ENCODE measurements at regions not wholly inside any gene's neighbourhood (a gene's known extent, or its start where the extent isn't known, plus 50 kb on each side); places are given as distances from the start of the nearest gene placed in this dataset.

DNA sequence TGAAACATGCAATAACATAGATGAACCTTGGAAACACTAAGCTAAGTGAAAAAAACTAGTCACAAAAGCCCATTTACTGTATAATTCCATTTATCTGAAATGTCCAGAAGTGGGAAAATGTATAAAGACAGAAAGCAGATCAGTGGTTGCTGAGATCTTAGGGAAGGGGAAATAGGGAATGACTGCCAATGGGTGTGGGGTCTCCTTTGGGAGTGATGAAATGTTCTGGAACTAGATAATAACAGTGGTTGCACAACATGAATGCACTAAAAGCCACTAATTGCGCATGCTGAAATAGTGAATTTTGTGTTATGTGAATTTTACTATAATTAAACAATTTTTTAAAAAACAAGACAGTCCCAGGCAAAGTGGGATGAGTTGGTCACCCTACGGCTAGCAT is 472.8 kb downstream of the CCDC171 start:
- no peak for DNase-seq

DNA sequence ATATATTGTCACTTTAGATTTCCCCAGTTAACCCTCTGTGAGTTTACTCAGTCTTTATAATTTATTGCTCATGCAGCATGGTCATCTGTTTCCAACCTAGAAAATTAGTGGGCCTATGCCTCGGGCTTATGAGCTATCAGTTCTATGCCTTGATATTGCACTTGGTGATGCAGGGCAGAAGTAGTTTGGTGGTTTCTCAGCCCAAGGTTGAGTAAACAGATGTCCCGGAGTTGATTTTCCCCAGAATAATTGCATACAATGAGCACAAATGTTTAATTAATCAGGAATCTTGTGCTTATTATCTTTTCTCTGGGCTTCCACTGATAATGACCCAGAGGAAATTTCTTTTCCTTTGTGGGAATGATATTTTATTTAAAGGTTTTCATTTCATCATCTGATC is 474.0 kb downstream of the CCDC171 start:
- no peak for DNase-seq

DNA sequence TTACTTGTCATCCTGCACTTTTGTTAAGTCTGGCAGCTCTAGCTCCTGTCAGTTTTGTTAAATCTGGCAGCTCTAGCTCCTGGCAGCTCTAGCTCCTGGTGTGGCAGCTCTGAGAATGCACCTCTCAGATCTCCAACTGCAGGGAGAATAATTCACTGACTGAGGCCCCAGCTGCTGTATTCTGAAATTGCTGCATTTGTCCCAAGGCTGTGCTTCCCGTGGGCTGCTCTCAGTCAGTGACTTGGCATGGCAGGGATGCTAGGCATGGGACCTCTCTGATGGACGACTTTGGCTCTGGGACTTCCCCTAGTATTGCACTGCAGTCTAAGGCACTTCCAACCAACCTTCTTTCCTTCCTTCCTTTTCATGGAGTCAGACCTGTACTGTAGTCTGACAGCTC is 475.7 kb downstream of the CCDC171 start:
- DNase-seq, result no peak

DNA sequence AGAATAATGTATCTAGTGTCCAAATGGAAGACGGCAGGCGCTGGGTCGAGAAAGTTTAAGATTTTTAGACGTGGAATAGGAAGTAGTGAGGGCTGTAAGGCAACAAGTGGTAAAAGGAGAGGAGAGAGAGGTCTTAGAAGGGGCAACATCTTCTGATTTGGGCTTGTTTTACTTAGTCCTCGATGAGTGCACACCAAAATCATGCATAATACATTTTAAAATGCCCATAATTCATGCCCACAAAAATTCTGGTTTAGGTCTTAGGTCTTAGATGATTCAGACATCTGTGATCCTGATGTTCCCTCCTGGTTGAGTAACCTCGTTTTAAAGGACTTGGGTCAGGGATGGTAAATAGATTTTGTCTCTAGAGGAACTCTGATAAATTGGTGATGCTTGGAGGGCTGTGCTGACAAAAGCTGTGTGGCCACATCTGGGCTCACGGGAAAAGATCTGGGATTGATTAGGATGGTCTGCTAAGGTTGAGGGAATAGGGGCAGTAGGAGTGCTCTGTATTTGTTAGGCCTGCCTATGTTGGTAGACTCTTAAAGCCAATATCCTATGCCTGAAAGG is 476.3 kb downstream of the CCDC171 start:
- no peak for DNase-seq

DNA sequence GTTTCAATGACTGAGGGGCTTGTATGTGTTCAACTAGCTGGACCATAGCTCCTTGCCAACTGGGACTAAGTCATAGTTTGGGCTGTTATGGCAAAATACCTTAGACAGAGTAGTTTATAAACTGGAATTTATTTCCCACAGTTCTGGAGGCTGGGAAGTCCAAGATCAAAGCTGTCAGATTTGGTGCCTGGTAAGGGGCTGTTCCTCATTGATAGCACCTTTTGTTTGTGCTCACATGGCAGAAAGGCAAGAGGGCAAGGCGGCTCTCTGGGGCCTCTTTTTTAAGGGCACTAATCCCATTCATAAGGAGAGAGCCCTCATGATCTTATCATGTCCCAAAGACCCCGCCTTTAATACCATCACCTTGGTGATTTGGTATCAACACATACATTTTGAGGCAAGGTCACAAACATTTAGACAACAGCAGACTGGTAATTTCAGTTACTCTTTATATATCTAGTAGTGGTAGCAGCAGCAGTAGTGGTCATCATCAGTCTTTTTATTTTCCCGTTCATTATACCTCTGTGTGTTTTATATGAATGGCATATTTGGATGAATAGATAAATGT is 477.0 kb downstream of the CCDC171 start:
- DNase-seq, result no peak

DNA sequence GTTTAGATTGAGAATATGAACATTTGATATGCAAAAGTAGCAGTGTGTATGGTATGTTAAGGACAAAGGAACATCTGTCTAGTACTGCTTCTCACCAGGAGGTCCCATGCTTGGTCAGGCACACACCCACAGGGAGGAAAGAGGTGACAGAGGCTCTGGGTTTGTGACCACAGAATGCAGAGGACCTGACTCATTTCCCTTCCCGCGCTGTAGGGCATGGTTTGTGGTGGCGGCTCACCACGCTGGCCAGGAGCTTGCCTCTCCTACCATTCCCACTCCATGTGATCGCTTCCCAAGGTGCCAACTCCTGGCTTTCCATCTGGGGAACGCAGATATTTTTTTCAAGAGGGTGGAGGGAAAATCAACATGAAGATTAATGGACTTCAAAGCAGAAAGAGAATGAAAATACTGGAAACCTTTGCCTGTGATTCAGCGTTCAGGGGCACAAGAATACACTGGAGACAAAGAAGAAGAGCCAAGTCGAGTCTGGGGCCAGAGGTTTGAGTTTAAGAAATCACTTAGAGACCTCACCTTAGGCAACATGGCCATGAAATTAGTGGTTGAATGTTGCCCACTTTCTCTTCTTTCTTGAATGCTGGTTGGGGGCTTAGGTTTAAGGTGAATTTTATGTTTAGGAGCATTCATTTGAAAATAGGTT is 477.8 kb downstream of the CCDC171 start:
- no peak for DNase-seq

DNA sequence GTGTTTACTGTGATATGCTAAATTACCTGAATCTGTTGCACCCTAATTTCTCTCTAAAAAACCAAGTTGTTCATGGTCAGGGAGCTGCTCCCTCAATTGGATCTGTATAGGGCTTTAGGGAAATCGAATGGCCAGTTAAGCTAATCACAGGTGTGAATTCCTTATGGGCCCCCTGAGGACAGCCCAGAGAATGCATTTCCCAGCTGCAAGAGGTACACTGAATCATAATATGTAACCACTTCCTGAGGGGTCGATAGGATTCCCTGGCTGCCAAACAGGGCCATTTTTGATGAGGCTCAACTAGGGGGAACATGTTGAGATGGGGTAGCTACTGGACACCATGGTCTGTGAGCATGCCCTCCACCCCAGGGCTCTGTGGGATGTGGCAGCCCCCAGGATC is 478.6 kb downstream of the CCDC171 start:
- DNase-seq, result no peak

DNA sequence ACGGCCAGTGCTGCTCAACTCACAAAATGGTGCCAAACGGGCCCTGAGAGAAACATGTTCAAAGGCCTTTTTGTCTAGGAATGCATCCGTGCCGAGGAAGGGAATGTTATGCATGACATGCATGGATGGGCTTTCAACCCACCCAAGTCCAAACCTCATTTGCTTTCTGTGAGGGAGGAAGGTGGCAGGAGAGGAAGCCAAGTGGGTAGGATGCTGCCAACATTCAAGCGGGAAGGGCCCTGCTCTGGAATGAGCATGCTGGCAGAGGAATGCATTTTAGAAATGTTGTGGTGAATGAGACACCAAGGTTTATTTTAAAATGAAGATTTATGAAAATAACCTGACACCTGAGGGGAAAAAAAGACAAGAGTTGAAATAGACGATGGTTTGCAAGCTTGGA is 479.1 kb downstream of the CCDC171 start:
- no peak for DNase-seq

DNA sequence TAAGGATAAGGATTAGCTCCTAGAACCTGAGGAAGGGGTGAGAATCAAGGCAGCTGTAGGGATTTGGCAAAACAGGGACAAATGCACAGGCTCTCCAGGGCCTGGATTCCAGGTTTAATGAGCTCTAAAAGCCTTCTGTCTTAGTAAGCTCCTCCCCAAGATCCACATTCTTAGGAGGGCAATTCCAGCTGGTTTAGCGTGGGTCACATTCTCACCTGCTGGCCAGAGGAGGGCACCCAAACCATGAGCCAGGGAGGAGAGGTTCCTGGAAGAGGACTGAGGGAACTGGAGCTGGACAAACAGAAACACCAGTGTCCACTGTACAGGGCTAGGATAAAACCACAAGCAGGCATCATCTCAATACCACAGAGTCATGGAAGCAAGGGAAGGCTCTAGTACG is 480.0 kb downstream of the CCDC171 start:
- peak in 1 of 2 experiments; percentile 41 for DNase-seq

DNA sequence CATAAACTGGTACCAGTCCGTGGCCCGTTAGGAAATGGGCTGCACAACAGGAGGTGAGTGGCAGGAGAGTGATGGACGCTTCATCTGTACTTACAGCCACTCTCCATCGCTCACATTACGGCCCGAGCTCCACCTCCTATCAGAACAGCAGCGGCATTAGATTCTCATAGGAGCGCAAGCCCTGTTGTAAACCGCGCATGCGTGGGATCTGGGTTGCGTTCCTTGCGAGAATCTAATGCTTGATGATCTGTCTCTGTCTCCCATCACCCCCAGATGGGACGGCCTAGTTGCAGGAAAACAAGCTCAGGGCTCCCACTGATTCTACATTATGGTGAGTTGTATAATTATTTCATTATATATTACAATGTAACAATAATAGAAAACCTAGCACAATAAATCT is 480.4 kb downstream of the CCDC171 start:
- DNase-seq, result no peak

DNA sequence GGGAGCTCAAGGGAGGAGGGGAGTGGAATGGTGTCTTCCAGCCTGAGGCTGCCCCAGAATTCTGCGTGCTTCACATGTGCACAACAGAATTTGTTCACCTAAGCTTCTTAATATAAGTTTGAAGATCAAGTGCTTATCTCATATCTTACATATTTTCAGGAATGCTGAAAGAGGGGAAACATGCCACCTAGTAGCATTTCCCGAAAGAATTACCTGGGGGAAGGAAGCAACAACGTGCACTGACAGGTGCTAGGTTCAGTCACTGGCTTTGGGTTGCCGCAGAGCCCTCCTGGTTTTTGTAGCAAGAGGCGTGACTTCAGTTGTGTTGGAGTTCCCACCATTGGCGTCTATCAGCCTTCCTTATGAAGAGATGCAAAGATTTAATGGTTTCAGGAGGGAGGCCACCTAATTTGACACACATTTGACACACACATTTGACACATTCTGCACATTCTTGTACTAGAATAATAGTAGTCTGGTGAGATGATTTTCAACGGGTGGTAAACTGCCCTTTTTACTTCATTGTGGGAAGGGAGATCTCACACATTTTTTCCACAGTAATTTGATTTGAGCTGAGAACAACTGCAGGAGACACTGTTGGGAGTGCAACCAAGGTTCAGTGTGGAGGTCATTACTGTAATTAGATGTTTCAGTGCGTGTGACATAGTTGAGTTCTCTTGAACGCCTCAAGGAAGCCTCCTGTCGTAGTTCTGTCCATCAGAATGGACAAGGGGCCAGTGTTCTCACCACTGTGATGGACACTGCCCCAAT is 481.3 kb downstream of the CCDC171 start:
- DNase-seq, result no peak

DNA sequence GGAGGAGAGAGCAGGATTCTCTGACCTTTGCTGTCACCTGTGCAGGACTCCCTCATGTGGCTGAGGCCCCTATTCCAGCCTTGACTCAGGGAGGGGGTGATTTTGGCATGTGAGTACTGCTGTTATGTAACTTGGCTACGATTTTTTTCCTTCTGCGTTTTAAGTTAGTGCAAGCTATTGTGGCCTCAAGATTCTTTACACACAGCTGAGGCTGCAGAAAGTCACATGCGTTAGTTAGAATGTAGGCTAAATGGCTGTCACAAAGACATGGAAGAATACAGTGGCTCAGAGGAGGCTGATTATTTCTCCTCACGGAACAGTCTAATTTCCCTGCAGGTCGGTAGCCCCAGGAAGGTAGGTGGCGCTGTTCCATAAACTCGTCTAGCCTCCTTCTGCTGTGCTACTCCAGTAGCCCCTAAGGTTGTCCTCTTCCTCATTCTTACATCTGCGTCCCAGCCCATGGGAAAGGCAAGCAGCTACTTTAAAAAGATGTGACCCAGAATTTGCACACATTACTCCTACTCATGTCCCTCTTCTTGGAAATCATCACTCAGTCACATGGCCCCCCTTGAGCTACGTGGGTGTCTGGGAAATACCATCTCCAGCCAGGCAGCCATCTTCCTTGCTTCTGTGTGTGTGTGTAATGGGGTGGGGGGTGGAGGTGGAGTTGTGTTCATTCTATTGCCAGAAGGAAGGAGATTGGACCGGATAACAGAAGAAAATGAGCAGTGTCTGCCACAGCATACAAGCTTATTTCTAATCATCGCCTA is 486.6 kb downstream of the CCDC171 start:
- DNase-seq, result peak in 1 of 2 experiments; percentile 28

DNA sequence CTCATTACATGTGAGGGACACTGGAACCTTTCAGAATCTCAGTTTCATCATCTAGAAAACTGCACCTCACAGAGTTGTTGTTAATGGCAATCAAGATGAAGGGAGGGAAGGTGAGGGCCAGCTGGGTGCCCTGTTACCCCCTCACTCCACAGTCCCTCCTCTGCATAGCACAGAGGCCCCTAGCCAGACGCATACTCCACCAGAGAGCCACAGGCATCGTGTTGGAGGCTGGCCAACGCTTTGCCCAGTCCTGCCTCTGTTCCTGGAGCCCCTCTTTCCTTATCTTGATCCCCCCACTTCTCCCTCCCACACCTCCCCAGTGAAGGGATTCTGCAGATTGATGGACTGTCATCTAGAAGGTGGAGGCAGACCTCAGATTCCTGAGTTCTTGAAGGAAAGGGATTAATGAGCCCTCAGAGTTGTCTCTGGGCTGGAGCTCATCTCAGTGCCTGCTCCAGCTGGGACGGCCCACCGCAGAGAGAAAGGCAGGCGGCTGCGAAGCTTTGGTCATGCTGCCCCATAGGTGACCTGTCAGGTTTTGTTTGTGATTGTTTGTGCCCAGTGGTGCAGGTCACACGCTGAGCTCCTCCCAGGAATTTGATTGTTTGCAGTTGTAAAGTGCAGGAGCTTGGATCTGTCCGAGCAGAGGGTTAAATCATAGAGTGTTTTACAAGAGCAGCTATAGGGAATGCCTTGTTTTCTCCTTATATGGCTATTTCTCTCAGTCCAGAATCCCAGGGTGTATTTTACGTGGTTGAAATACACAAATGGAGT is 487.3 kb downstream of the CCDC171 start:
- DNase-seq, result no peak

DNA sequence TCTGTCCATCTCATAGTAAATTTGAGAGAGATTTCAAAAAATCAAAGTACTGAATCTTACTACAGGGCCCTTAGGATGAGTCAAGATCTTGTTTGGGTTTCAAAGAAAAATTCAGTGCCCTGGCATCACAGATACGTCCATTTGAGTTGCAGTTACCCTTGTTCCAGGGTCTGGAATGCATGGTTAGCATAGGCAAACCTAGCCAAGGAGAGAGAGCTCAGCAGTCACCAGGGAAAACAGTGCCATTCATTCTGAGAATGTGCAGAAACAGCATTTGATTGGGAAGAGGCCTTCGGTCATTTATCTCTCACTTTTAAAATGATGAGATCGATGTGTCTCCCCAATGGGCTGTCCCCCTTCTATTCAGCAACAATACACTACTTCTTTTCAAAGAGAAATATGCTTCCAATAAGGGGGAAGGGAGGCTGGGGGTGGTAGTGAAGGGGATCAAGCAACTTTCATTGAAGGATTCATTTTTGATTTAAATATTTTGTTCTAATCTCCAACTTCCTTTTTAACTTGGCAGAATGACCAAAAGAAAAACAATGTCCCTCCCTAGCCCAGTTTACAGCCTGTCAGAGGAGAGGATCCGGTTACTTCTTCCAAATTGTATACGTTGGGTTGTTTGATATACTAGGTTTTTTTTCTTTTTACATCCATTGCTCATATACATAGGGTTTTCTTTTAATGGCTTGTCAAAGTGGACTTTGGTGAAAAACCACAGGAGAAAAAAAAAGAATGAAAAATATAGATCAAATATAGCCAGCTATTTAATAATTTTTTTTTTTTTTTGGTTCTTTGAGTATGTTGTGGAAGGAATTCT is 491.1 kb downstream of the CCDC171 start:
- DNase-seq, result no peak

DNA sequence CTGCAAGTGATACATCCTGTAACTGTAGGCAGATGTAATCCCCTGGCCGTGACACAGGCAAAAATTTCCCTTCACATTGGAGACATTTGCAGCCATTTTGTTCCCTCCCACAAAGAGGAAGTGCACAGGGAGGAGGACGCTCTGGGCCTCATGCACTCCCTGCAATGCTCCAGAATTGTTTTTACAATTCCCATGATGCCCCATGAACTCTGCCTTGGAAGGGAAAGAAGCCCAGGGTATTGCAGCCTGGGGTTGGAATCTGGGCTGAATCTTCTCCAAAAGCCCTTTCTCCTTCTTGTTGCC is 491.7 kb downstream of the CCDC171 start:
- no peak for DNase-seq

DNA sequence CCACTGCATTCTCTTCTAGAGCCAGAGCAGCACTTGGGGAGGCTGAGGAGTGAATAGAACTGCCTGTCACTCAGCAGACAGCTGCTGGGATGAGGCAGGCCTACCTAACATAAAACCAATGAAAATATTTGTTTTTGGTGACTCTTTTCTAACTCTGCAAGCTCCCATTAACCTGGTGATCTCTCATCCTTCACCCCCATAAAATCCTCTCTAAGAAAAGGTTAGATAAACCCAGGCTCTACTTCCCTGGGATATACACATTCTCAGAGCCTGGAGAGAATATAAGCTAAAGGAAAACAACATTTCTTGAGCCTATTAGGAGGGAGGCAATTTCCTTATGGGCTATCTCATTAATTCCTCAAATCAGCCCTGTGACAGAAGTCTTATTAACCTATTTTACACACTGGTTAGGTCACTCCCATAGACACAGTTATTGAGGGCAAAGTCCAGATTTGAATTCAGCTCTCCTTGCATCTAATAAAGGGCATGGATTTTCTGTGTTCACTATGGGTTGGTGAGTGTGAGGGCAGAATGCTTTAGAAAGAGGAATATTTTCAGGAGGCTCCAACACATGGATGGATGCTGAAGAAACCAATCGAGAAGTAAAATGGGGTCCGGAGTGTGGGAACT is 492.9 kb downstream of the CCDC171 start:
- DNase-seq, result no peak

DNA sequence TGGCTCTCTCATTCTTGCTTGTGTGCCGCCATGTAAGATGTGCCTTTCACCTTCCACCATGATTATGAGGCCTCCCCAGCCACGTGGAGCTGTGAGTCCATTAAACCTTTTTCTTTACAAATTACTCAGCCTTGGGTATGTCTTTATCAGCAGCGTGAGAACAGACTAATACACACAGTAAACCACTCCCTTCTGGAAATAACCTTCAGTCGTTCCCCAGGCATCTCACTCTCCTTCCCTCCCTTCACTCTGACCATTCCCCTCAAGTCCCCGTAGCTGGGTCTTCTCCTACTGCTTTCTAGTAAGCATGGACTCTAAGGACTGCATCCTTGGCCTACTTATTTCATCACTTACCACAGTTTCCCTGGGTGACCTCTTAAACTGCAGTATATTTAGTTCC is 493.9 kb downstream of the CCDC171 start:
- DNase-seq, result no peak

DNA sequence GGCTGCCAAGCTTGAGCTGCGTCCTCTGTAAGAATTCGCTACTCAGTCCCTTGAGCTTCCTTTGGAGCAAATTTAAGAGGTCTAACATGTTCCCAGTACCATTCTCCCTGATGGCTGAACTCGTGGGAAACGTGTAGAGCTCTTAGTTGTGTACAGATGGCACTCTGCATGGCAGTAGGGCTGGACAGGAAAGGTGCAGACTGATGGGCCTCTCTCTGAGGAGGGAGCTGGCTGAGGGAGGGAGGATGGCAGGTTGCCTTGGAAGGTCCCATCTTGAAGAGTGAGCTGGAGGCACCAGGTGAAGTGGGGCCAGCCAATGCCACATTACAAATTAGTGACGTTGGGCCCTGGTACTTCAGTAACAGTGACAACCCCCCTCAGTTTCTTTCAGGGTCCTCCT is 495.3 kb downstream of the CCDC171 start:
- no peak for DNase-seq

DNA sequence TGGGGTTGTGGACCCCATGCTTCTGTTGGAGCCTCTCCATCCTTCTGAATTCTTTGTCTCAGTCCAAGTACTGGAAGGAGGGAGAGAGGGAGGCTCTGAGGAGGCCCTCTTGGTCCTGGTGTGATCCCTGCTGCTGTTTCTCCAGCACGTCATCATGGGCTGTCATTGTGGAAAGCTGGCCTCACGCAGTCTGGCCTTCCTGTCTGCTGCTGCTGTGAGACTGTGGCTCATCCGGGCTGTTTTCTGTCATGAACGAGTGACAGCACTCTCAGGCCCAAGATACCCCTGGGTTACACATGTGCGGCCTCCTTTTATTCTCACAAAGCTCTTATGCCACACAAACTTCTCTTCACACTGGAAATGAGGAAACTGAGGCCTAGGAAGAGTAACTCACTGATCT is 499.3 kb downstream of the CCDC171 start:
- DNase-seq, result no peak

DNA sequence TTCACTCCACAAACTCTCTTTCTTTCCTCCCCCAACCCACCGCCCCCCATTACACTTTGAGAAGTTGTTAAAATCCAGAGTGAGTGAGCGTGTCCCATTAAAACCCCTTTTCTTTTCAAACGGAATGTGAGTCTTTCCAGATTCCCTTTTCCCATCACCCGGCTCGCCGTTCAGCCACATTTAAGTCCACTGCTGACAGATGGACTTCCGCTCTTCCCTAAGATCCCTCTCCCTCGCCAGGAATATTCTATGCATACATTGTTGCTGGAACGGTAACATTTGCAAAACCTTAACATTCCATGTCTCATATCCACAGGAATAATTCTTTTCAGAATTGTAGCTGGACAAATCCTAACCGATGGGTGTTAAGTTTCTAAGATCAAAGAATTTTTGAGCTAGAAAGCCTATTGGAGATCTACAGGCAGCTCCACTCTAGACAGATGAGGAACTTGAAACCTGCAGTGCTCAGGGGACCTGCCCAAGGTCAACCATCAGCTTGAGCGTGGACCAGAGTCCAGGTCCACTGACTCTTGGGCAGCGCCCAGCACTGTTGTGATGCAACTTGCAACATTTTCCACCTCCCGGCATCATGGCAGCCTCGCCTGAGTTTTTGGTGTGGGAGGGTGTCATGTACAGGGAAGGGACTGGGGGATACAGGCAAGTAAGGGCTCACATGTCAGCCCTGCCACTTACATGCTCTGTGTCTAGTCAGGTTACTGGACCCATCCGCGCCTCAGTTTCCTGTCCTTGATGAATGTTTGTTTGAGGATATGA is 500.1 kb downstream of the CCDC171 start:
- DNase-seq, result no peak

Measured in NCI-H524 (cell line).